ENCODE measurements at regions not wholly inside any gene's neighbourhood (a gene's known extent, or its start where the extent isn't known, plus 50 kb on each side); places are given as distances from the start of the nearest gene placed in this dataset.

DNA sequence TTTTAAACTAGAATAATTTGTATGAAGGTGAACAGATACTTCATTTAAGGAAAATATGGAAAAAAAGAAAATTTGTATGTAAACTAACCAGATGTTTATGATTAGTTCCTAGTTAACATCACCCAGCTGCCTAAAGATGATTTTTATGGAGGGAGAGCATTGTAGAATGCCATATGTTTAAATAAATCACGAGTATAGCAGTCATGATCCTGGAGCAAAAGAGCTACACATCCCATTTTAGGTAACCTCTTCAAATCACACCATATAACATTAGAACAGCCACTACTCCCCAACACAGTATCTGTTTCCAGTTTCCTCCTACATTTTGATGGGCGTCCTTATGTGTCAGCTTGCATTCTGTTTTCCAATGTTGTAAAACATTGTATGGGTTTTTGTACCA lies 571.9 kb upstream of the FAM241A start:
- ChIA-PET CTCF (ENCODE audit: partially characterized antibody) (interaction anchor here (0.5 kb wide), 1 partner anchor 55 kb away, joined by 3 read pairs; no protein-coding TSS in a partner anchor), POLR2A (ENCODE audit: partially characterized antibody) (no interaction called here)
- H3K14ac ChIP-seq (ENCODE audit: insufficient read length) = no peak overlapping the region
- no peak overlapping the region for H2BK15ac ChIP-seq (ENCODE audit: low read length)
- FAIRE-seq (no peak), DNase-seq (ENCODE audit: low read depth in 1 of 2, low spot score in 2 of 2) (no peak)
- H3K9me3 ChIP-seq (ENCODE audit: insufficient read depth in 2 of 2, low read depth in 1 of 2, low read length in 1 of 2) = no peaks in the 10 kb centered on the region
- H3K79me2 ChIP-seq (ENCODE audit: control insufficient read depth in 1 of 2, insufficient read depth in 2 of 2, low read length in 2 of 2) = no peaks in the 10 kb centered on the region
- no peak overlapping the region for H2AK5ac ChIP-seq (ENCODE audit: low read depth, low read length)
- H4K91ac ChIP-seq (replicated peaks; ENCODE audit: insufficient read length, low read length) = no peak overlapping the region
- H2BK12ac ChIP-seq (ENCODE audit: low read depth, low read length) = no peak overlapping the region
- no peak overlapping the region for H2BK20ac ChIP-seq (ENCODE audit: low read length)
- no peaks in the 10 kb centered on the region for H3K4me1 ChIP-seq (replicated peaks in 1 of 4; ENCODE audit: control insufficient read depth in 3 of 4, insufficient read depth in 4 of 4, low read length in 3 of 4)
- no peaks in the 10 kb centered on the region for H3K36me3 ChIP-seq (ENCODE audit: control insufficient read depth in 2 of 4, insufficient read depth in 4 of 4, low read length in 3 of 4)
- no peak overlapping the region for H3K18ac ChIP-seq (ENCODE audit: extremely low read depth, low read length)
- H3K27ac ChIP-seq (ENCODE audit: low read depth, low read length) = no peak overlapping the region
- WGBS, 2 experiments (ENCODE audit: extremely low coverage in 1 of 2, insufficient coverage in 1 of 2, insufficient read length in 1 of 2, insufficient replicate concordance in 2 of 2, low coverage in 1 of 2, low lambda C conversion rate in 2 of 2, missing lambda C conversion rate in 1 of 2) = 86% methylated on average over 2 of the region's 2 CpGs; no CpG with 5 or more reads in 1 of the 2 experiments
- H2BK120ac ChIP-seq (replicated peaks; ENCODE audit: low read depth, low read length) = no peak overlapping the region
- no peaks in the 10 kb centered on the region for H3K79me1 ChIP-seq (ENCODE audit: low read depth, low read length)
- no peaks in the 10 kb centered on the region for H3K23me2 ChIP-seq (ENCODE audit: low read depth, low read length)
- H3K27me3 ChIP-seq (replicated peaks in 1 of 4; ENCODE audit: control insufficient read depth in 3 of 4, extremely low read depth in 1 of 4, insufficient read depth in 3 of 4, low read length in 3 of 4) = no peaks in the 10 kb centered on the region
- no peak overlapping the region for H4K8ac ChIP-seq (ENCODE audit: extremely low read depth, insufficient read depth, low read length)
- H3K4ac ChIP-seq (replicated peaks; ENCODE audit: insufficient read length, low read depth, low read length) = no peak overlapping the region
- no peaks in the 10 kb centered on the region for H4K20me1 ChIP-seq (replicated peaks in 1 of 2; ENCODE audit: control insufficient read depth in 1 of 2, insufficient read depth in 2 of 2, low read length in 2 of 2)
- H3K4me2 ChIP-seq (ENCODE audit: insufficient read depth in 1 of 2, low read depth in 2 of 2, low read length in 2 of 2) = no peak overlapping the region
- no peak overlapping the region for H3K9ac ChIP-seq (replicated peaks in 1 of 4; ENCODE audit: extremely low read depth in 1 of 4, low read depth in 3 of 4, low read length in 3 of 4)
- no peak overlapping the region for H3K4me3 ChIP-seq (ENCODE audit: extremely low read depth in 1 of 4, insufficient read depth in 2 of 4, low read depth in 3 of 4, low read length in 4 of 4)
- H4K5ac ChIP-seq (ENCODE audit: insufficient read length, low read depth, low read length) = no peak overlapping the region
- no peak overlapping the region for H2AFZ ChIP-seq (ENCODE audit: low read length)
- H3K56ac ChIP-seq (replicated peaks; ENCODE audit: insufficient read length, low read depth, low read length) = no peak overlapping the region
- no peak overlapping the region for H3K23ac ChIP-seq (ENCODE audit: insufficient read length)
- H2BK5ac ChIP-seq (ENCODE audit: low read depth, low read length) = no peak overlapping the region
- TF ChIP-seq NANOG (IDR thresholded peaks at IDR 0.05; ENCODE audit: insufficient read depth, low read depth, low read length, poor library complexity, severe bottlenecking) (no peak), TEAD4 (IDR thresholded peaks at IDR 0.05; ENCODE audit: low read depth, low read length) (no peak), SP1 (IDR thresholded peaks at IDR 0.05; ENCODE audit: low read depth, low read length) (no peak), KDM5A (IDR thresholded peaks at IDR 0.05; ENCODE audit: low read length) (no peak), RNF2 (IDR thresholded peaks at IDR 0.05; ENCODE audit: borderline replicate concordance, low read depth, low read length, missing control alignments, poor library complexity, severe bottlenecking) (no peak), SRF (IDR thresholded peaks at IDR 0.05; ENCODE audit: low read depth, low read length) (no peak), HDAC2 (IDR thresholded peaks at IDR 0.05; ENCODE audit: borderline replicate concordance in 1 of 2, low read depth in 2 of 2, low read length in 2 of 2) (no peak), HDAC6 (IDR thresholded peaks at IDR 0.05; ENCODE audit: low read depth, low read length) (no peak), EP300 (IDR thresholded peaks at IDR 0.05; ENCODE audit: borderline replicate concordance in 1 of 2, low read depth in 2 of 2, low read length in 2 of 2) (no peak), SP2 (IDR thresholded peaks at IDR 0.05; ENCODE audit: low read length) (no peak), NRF1 (IDR thresholded peaks at IDR 0.05; ENCODE audit: low read depth, low read length) (no peak)
